Endothelial cell of umbilical vein (primary cell): ENCODE measurements at regions not wholly inside any gene's neighbourhood (a gene's known extent, or its start where the extent isn't known, plus 50 kb on each side); places are given as distances from the start of the nearest gene placed in this dataset.

Source experiments
- BruUV-seq: library from RNA; stranded (reverse); fragments of 400-500 nt; replicated peaks from 2 replicates; lab custom pipeline; 2021; lab: Mats Ljungman, UMichigan
- CTCF ChIA-PET: fragments of 300-600, 350-600 bp; sonication (Branson Sonifier 250); formaldehyde crosslinking; loops from one replicate; lab custom pipeline; 2021; ENCODE audit warnings: antibody characterized with exemption, inconsistent platforms; lab: Charles Lee
- POLR2A ChIA-PET: fragments of 300-600, 350-600 bp; sonication (Branson Sonifier 250); formaldehyde crosslinking; loops from one replicate; lab custom pipeline; 2021; ENCODE audit warnings: antibody characterized with exemption, inconsistent platforms; lab: Charles Lee
- DNase-seq: peaks from one replicate; pipeline ENCODE4 v3.0.0-alpha.2; 2011; ENCODE audit warnings: low read depth, low spot score
- FAIRE-seq: peaks from 2 replicates; lab custom pipeline; 2011; peaks lifted over from hg19 to GRCh38; lab: Jason Lieb, UNC
- H2AFZ ChIP-seq: 2 replicates; pipeline ENCODE4 v1.6.0; 2012; ENCODE audit warnings: low read depth, low read length, control low read depth, inconsistent platforms
- H3K27ac ChIP-seq: 2 replicates; pipeline ENCODE4 v1.5.1; 2011; ENCODE audit warnings: low read depth, mild to moderate bottlenecking, control low read depth, low read length, moderate library complexity; ENCODE audit not compliant: insufficient read depth
- H3K27me3 ChIP-seq, 2 experiments: 2 replicates each; pipeline versions ENCODE4 v1.6.0 to v1.6.1; 2011; ENCODE audit warnings: low read length in 2 of 2, mixed read lengths in 1 of 2; ENCODE audit not compliant: control insufficient read depth in 2 of 2, insufficient read depth in 2 of 2
- H3K36me3 ChIP-seq, 2 experiments: 2 replicates in 1 of 2; 3 replicates in 1 of 2; pipeline ENCODE4 v1.5.1; 2011; ENCODE audit warnings: low read length in 2 of 2, mild to moderate bottlenecking in 1 of 2, moderate library complexity in 1 of 2; ENCODE audit not compliant: control insufficient read depth in 2 of 2, insufficient read depth in 2 of 2; ENCODE audit errors: extremely low read depth in 1 of 2
- H3K4me1 ChIP-seq: 3 replicates; pipeline ENCODE4 v1.5.1; 2011; ENCODE audit warnings: mild to moderate bottlenecking, low read length; ENCODE audit not compliant: control insufficient read depth, insufficient read depth; ENCODE audit errors: extremely low read depth
- H3K4me2 ChIP-seq: 2 replicates; pipeline ENCODE4 v1.6.1; 2011; ENCODE audit warnings: low read length, control low read depth, mixed read lengths; ENCODE audit not compliant: insufficient read depth
- H3K4me3 ChIP-seq, 3 experiments: fragments of 200-600 bp in 1 of 3; sonication (generic), shearing (Covaris generic) in 1 of 3; replicated peaks in 1 of 3; 2 replicates each; pipeline ENCODE4 v1.5.1; 2011 to 2016; ENCODE audit warnings: control low read depth in 3 of 3, low read length in 3 of 3, mild to moderate bottlenecking in 2 of 3, inconsistent platforms in 1 of 3, low read depth in 1 of 3, moderate library complexity in 1 of 3; ENCODE audit not compliant: insufficient read depth in 1 of 3
- H3K79me2 ChIP-seq: 2 replicates; pipeline ENCODE4 v1.6.0; 2012; ENCODE audit warnings: low read length, inconsistent platforms; ENCODE audit not compliant: control insufficient read depth, insufficient read depth
- H3K9ac ChIP-seq: replicated peaks from 2 replicates; pipeline ENCODE3; 2011; ENCODE audit warnings: low read length, control low read depth; ENCODE audit not compliant: insufficient read depth; ENCODE audit errors: extremely low read depth
- H3K9me1 ChIP-seq: replicated peaks from 3 replicates; pipeline ENCODE4 v1.6.0; 2011; ENCODE audit warnings: mild to moderate bottlenecking, low read length; ENCODE audit not compliant: control insufficient read depth, insufficient read depth; ENCODE audit errors: extremely low read depth
- H3K9me3 ChIP-seq: replicated peaks from 2 replicates; pipeline ENCODE4 v1.5.1; 2012; ENCODE audit warnings: low read length, inconsistent platforms; ENCODE audit not compliant: control insufficient read depth, insufficient read depth
- H4K20me1 ChIP-seq: replicated peaks from 2 replicates; pipeline ENCODE3; 2011; ENCODE audit warnings: mild to moderate bottlenecking, low read length; ENCODE audit not compliant: control insufficient read depth, insufficient read depth; ENCODE audit errors: extremely low read depth
- CTCF ChIP-seq, 2 donors: IDR thresholded peaks; 1 replicate in 1 of 2; 2 replicates in 1 of 2; pipeline ENCODE4 v1.5.1; 2011; ENCODE audit warnings: low read length in 2 of 2, mild to moderate bottlenecking in 2 of 2, moderate library complexity in 2 of 2, control low read depth in 1 of 2, inconsistent platforms in 1 of 2, low read depth in 1 of 2; ENCODE audit not compliant: insufficient read depth in 1 of 2; ENCODE audit errors: extremely low read depth in 1 of 2
- EZH2 ChIP-seq: IDR thresholded peaks from 2 replicates; pipeline ENCODE4 v1.6.1; 2012; ENCODE audit warnings: borderline replicate concordance, low read depth, mild to moderate bottlenecking, moderate library complexity, low read length, inconsistent platforms; ENCODE audit not compliant: severe bottlenecking
- FOS ChIP-seq: IDR thresholded peaks from 2 replicates; pipeline ENCODE4 v1.6.1; 2011; ENCODE audit warnings: mild to moderate bottlenecking, low read length, moderate library complexity, borderline replicate concordance; ENCODE audit not compliant: insufficient read depth
- GATA2 ChIP-seq: IDR thresholded peaks from 2 replicates; pipeline ENCODE4 v1.7.0; 2011; ENCODE audit warnings: low read depth, mild to moderate bottlenecking, moderate library complexity, mixed read lengths, low read length; ENCODE audit not compliant: insufficient read length, insufficient read depth
- JUN ChIP-seq: IDR thresholded peaks from 2 replicates; pipeline ENCODE4 v1.6.1; 2011; ENCODE audit warnings: borderline replicate concordance, low read depth; ENCODE audit not compliant: insufficient read length, insufficient read depth
- POLR2A ChIP-seq: IDR thresholded peaks from 2 replicates; pipeline ENCODE4 v1.6.1; 2012; ENCODE audit warnings: low read depth, mild to moderate bottlenecking, control low read depth, low read length
- POLR2AphosphoS5 ChIP-seq: IDR thresholded peaks from 2 replicates; pipeline ENCODE4 v1.6.1; 2012; ENCODE audit warnings: low read depth, mild to moderate bottlenecking, control low read depth, low read length, moderate library complexity; ENCODE audit not compliant: insufficient read depth
- dilution Hi-C: fragments of 300-500 bp; cut with MboI; formaldehyde crosslinking; loops from one replicate; pipeline ENCODE4 v1.15.0; 2019; ENCODE audit warnings: low sequenced_read_pairs; ENCODE audit not compliant: extremely low pct_ligation_motif_present
- intact Hi-C: fragments of 100-400 bp; cut with micrococcal nuclease; formaldehyde crosslinking; loops from one replicate; pipeline ENCODE4 v1.10.0; 2022
- TF ChIP-seq, protein P1 (sequence below): IDR thresholded peaks from 2 replicates; pipeline ENCODE4 v1.6.1; 2011; ENCODE audit not compliant: insufficient read depth, insufficient read length

- Histone ChIP-seq H3K4me3 (no peak overlapping the region), H3K4me2 (no peak overlapping the region), H3K27me3 (no peaks in the 10 kb centered on the region), H3K9me1 (no peaks in the 10 kb centered on the region), H3K27ac (no peak overlapping the region), H3K4me1 (no peaks in the 10 kb centered on the region), H2AFZ (no peak overlapping the region), H3K9me3 (no peaks in the 10 kb centered on the region), H4K20me1 (no peaks in the 10 kb centered on the region), H3K36me3 (no peaks in the 10 kb centered on the region), H3K79me2 (no peaks in the 10 kb centered on the region), H3K9ac (no peak overlapping the region)
- ChIA-PET POLR2A (no interaction called here), CTCF (no interaction called here)
- dilution Hi-C loops (no loop called here), intact Hi-C loops (no loop called here)
- FAIRE-seq (no peak), DNase-seq (no peak)
- TF ChIP-seq CTCF (IDR thresholded peaks at IDR 0.05; ENCODE audit: extremely low read depth in 1 of 2, insufficient read depth in 1 of 2, low read depth in 1 of 2, low read length in 2 of 2) (no peak), JUN (no peak), GATA2 (no peak), FOS (no peak), POLR2A (no peak), EZH2 (no peak), POLR2AphosphoS5 (no peak)
- TF ChIP-seq, protein P1, sequence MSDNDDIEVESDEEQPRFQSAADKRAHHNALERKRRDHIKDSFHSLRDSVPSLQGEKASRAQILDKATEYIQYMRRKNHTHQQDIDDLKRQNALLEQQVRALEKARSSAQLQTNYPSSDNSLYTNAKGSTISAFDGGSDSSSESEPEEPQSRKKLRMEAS: no peak
- BruUV-seq: no TSS peak
These were observed 213.9 kb downstream of the TBC1D2B start for GRCh38 chr15:77863491-77864105.
